A549 (cell line): ENCODE measurements at regions not wholly inside any gene's neighbourhood (a gene's known extent, or its start where the extent isn't known, plus 50 kb on each side); places are given as distances from the start of the nearest gene placed in this dataset.

Source experiments
- CEBPB ChIP-seq, 2 experiments: fragments of >200 bp in 1 of 2; sonication (Bioruptor Twin) in 1 of 2; formaldehyde crosslinking in 1 of 2; IDR thresholded peaks; 2 replicates each; pipeline ENCODE4 v1.6.1; 2012 to 2016
- HDAC2 ChIP-seq: fragments of 200-600 bp; sonication (generic); IDR thresholded peaks from 2 replicates; pipeline ENCODE4 v1.6.1; 2016
- HOXB13 ChIP-seq: fragments of 250-450 bp; sonication (Bioruptor Pico); IDR thresholded peaks from 2 replicates; pipeline ENCODE4 v1.5.0; 2020; ENCODE audit warnings: low read depth, mild to moderate bottlenecking, moderate library complexity
- KDM1A ChIP-seq: fragments of 200-600 bp; sonication (generic); IDR thresholded peaks from 2 replicates; pipeline ENCODE4 v1.6.1; 2016; ENCODE audit warnings: low read depth, mild to moderate bottlenecking
- MAFK ChIP-seq: fragments of 450-650 bp; IDR thresholded peaks from 2 replicates; pipeline ENCODE4 v1.6.1; 2014; ENCODE audit not compliant: partially characterized antibody
- PHF8 ChIP-seq: fragments of 200-600 bp; sonication (generic); IDR thresholded peaks from 2 replicates; pipeline ENCODE4 v1.6.1; 2016; ENCODE audit warnings: low read depth, mild to moderate bottlenecking, antibody characterized with exemption, moderate library complexity, borderline replicate concordance
- RARB ChIP-seq: fragments of 250-450 bp; sonication (Bioruptor Pico); IDR thresholded peaks from 2 replicates; pipeline ENCODE4 v1.8.0; 2021; ENCODE audit warnings: mild to moderate bottlenecking, moderate library complexity
- RNF2 ChIP-seq: fragments of 200-600 bp; sonication (generic); IDR thresholded peaks from 2 replicates; pipeline ENCODE4 v1.6.1; 2016; ENCODE audit warnings: low read depth, mild to moderate bottlenecking, antibody characterized with exemption, moderate library complexity, borderline replicate concordance
- SREBF2 ChIP-seq: fragments of 450-650 bp; IDR thresholded peaks from 2 replicates; pipeline ENCODE4 v1.6.1; 2014; ENCODE audit warnings: mild to moderate bottlenecking, moderate library complexity
- TP53 ChIP-seq: fragments of 250-450 bp; sonication (Bioruptor Pico); IDR thresholded peaks from 2 replicates; pipeline ENCODE4 v1.5.0; 2021; ENCODE audit warnings: mild to moderate bottlenecking, moderate library complexity
- ZFP36 ChIP-seq: fragments of 450-650 bp; IDR thresholded peaks from 2 replicates; pipeline ENCODE4 v1.6.1; 2014; ENCODE audit warnings: borderline replicate concordance; ENCODE audit not compliant: partially characterized antibody
- TF ChIP-seq, protein P1 (sequence below): fragments of >200 bp; sonication (Bioruptor Twin); formaldehyde crosslinking; IDR thresholded peaks from 3 replicates; pipeline ENCODE4 v1.5.1; 2016
- TF ChIP-seq, protein P2 (sequence below): fragments of >200 bp; sonication (Bioruptor Twin); formaldehyde crosslinking; IDR thresholded peaks from 3 replicates; pipeline ENCODE4 v1.6.1; 2016
- TF ChIP-seq, protein P3 (sequence below): fragments of 200-600 bp; sonication (generic); IDR thresholded peaks from 2 replicates; pipeline ENCODE4 v1.6.1; 2016; ENCODE audit warnings: antibody characterized with exemption, mild to moderate bottlenecking, moderate library complexity

DNA sequence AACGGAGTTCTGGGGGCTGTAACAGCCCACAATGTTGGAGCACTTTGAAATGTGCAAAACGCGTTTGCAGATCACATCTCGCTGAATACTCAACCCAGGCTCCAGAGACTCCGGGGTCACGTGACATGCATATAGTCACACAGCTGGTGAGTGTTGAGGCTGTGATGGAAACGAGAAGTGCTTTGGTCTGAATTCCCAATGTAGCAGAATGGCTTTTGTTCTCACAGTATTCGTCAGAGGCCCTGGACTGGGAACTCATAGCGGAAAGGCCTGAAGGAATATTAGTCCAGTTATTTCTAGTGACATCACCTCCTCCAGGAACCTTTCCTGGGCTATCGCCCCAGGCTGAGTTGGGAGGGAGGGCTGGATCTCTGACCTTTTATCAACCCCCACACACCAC, 95.8 kb upstream of the CRHR1 start:
- TF ChIP-seq ZFP36 (no peak), CEBPB (IDR thresholded peaks at IDR 0.05) (no peak), MAFK (no peak), HDAC2 (no peak), KDM1A (no peak), RNF2 (no peak), SREBF2 (no peak), PHF8 (no peak), HOXB13 (CRISPR knock-in tag) (no peak), RARB (CRISPR knock-in tag) (no peak), TP53 (CRISPR knock-in tag) (no peak)
- TF ChIP-seq, protein P1, sequence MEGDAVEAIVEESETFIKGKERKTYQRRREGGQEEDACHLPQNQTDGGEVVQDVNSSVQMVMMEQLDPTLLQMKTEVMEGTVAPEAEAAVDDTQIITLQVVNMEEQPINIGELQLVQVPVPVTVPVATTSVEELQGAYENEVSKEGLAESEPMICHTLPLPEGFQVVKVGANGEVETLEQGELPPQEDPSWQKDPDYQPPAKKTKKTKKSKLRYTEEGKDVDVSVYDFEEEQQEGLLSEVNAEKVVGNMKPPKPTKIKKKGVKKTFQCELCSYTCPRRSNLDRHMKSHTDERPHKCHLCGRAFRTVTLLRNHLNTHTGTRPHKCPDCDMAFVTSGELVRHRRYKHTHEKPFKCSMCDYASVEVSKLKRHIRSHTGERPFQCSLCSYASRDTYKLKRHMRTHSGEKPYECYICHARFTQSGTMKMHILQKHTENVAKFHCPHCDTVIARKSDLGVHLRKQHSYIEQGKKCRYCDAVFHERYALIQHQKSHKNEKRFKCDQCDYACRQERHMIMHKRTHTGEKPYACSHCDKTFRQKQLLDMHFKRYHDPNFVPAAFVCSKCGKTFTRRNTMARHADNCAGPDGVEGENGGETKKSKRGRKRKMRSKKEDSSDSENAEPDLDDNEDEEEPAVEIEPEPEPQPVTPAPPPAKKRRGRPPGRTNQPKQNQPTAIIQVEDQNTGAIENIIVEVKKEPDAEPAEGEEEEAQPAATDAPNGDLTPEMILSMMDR = no peak
- TF ChIP-seq, protein P2, sequence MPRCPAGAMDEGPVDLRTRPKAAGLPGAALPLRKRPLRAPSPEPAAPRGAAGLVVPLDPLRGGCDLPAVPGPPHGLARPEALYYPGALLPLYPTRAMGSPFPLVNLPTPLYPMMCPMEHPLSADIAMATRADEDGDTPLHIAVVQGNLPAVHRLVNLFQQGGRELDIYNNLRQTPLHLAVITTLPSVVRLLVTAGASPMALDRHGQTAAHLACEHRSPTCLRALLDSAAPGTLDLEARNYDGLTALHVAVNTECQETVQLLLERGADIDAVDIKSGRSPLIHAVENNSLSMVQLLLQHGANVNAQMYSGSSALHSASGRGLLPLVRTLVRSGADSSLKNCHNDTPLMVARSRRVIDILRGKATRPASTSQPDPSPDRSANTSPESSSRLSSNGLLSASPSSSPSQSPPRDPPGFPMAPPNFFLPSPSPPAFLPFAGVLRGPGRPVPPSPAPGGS = no peak
- TF ChIP-seq, protein P3, sequence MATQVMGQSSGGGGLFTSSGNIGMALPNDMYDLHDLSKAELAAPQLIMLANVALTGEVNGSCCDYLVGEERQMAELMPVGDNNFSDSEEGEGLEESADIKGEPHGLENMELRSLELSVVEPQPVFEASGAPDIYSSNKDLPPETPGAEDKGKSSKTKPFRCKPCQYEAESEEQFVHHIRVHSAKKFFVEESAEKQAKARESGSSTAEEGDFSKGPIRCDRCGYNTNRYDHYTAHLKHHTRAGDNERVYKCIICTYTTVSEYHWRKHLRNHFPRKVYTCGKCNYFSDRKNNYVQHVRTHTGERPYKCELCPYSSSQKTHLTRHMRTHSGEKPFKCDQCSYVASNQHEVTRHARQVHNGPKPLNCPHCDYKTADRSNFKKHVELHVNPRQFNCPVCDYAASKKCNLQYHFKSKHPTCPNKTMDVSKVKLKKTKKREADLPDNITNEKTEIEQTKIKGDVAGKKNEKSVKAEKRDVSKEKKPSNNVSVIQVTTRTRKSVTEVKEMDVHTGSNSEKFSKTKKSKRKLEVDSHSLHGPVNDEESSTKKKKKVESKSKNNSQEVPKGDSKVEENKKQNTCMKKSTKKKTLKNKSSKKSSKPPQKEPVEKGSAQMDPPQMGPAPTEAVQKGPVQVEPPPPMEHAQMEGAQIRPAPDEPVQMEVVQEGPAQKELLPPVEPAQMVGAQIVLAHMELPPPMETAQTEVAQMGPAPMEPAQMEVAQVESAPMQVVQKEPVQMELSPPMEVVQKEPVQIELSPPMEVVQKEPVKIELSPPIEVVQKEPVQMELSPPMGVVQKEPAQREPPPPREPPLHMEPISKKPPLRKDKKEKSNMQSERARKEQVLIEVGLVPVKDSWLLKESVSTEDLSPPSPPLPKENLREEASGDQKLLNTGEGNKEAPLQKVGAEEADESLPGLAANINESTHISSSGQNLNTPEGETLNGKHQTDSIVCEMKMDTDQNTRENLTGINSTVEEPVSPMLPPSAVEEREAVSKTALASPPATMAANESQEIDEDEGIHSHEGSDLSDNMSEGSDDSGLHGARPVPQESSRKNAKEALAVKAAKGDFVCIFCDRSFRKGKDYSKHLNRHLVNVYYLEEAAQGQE = no peak
